Peyer's patch (tissue), 4 donors: ENCODE measurements at regions not wholly inside any gene's neighbourhood (a gene's known extent, or its start where the extent isn't known, plus 50 kb on each side); places are given as distances from the start of the nearest gene placed in this dataset.
A peak's percentile ranks its signal among the peaks of the same experiment; 100 is the strongest.

Experiments used
- DNase-seq, 3 donors: peaks; one replicate each; pipeline ENCODE4 v3.0.0-alpha.2; 2017 to 2019
- H3K27ac ChIP-seq, 4 donors: fragments of 200-600 bp; sonication (generic); one replicate each; pipeline ENCODE4 v1.5.1; 2016 to 2019
- H3K27me3 ChIP-seq, 2 donors: fragments of 200-600 bp; sonication (generic); one replicate each; pipeline ENCODE4 v1.5.1; 2019
- H3K36me3 ChIP-seq, 3 donors: fragments of 200-600 bp; sonication (generic); one replicate each; pipeline ENCODE4 v1.5.1; 2016 to 2019
- H3K4me1 ChIP-seq, 4 donors: fragments of 200-600 bp; sonication (generic); one replicate each; pipeline ENCODE4 v1.5.1; 2016 to 2019
- H3K4me3 ChIP-seq, 4 donors: fragments of 200-600 bp; sonication (generic); 1 replicate in 3 of 4; 2 replicates in 1 of 4; pipeline ENCODE4 v1.5.1; 2016 to 2019; ENCODE audit warnings: mild to moderate bottlenecking in 1 of 4
- H3K9me3 ChIP-seq, 4 donors: fragments of 200-600 bp; sonication (generic); one replicate each; pipeline ENCODE4 v1.5.1; 2016 to 2019; ENCODE audit warnings: mild to moderate bottlenecking in 1 of 4
- CTCF ChIP-seq, 6 experiments: fragments of 450-650 bp in 4 of 6; fragments of 200-600 bp in 2 of 6; sonication (generic) in 1 of 6; IDR thresholded peaks; one replicate each; pipeline ENCODE4 v1.5.1; 2017 to 2019; ENCODE audit warnings: antibody characterized with exemption in 6 of 6, mild to moderate bottlenecking in 3 of 6, moderate library complexity in 1 of 6
- POLR2A ChIP-seq, 2 donors: fragments of 450-650 bp; IDR thresholded peaks; one replicate each; pipeline ENCODE4 v1.5.1; 2017; ENCODE audit warnings: antibody characterized with exemption in 2 of 2, mild to moderate bottlenecking in 2 of 2, moderate library complexity in 2 of 2

DNA sequence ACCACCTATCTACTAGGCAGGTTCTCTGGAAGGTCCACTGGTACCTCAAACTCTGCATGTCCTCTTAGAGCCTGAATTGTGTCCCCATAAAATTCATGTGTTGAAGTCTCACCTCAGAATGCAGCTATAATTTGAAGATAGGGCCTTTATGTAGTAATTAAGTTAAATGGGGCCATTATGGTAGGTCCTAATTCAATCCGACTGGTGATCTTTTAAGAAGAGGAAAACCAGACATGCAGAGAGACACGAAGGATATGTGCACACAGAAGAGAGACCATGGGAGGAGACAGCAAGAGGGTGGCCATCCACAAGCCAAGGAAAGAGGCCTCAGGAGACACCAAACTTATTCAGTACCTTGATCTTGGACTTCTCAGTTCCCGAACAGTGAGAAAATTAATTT lies 345.4 kb downstream of the ENC1 start:
- peaks cover 0 to 4% (median 0%) of the 10 kb centered on the region in 4 donors for H3K4me1 ChIP-seq
- no peaks in the 10 kb centered on the region for H3K36me3 ChIP-seq
- no peak overlapping the region for H3K4me3 ChIP-seq
- H3K9me3 ChIP-seq, result no peaks in the 10 kb centered on the region
- no peaks in the 10 kb centered on the region for H3K27me3 ChIP-seq
- TF ChIP-seq CTCF (IDR thresholded peaks at IDR 0.05) (no peak), POLR2A (IDR thresholded peaks at IDR 0.05) (no peak)
- no peak overlapping the region for H3K27ac ChIP-seq
- DNase-seq, result no peak

DNA sequence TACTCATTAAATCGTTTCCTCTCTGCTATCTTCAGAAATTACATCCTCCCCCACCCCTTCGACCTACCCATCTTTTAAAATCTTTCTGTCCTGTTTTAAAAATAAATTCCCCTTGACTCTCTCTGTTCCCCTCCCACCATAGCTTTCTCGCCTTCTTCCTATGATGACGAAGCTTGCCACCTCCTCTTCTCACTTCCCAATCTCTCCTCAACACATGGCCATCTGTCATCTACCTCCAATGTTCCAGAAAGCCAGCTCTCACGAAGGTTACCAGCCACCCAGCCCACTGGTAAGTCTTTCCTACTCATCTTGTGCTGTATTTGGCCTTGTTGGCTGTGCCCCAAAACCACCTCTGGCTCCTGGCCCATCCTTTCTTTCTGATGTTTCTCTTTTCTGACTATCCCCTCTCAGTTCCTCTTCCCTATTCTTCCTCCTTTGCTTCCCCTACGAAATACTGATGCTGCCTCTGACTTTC lies 346.3 kb downstream of the ENC1 start:
- peaks cover 0 to 4% (median 0%) of the 10 kb centered on the region in 4 donors for H3K4me1 ChIP-seq
- H3K9me3 ChIP-seq, result no peaks in the 10 kb centered on the region
- TF ChIP-seq CTCF (IDR thresholded peaks at IDR 0.05) (no peak), POLR2A (IDR thresholded peaks at IDR 0.05) (no peak)
- H3K4me3 ChIP-seq, result no peak overlapping the region
- no peaks in the 10 kb centered on the region for H3K27me3 ChIP-seq
- DNase-seq, result no peak
- no peaks in the 10 kb centered on the region for H3K36me3 ChIP-seq
- H3K27ac ChIP-seq, result no peak overlapping the region

DNA sequence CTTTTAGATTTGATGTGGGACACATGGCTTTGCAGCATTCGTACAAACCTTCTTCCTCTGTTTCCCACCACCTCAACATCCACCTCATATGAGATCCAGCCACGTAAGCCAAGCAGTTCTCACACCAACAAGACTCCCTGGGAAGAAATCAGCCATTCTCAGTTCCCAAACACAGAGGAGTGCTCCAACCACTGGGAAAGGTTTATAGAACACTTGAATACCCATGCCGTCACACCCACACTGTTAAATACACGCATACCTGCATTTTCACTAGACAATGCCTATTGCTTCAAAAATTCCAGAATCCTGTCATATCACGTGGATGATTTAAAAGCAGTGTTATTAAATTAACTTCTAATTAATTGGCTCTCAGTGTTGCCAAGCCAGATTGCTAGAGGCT lies 347.3 kb downstream of the ENC1 start:
- H3K36me3 ChIP-seq, result no peaks in the 10 kb centered on the region
- H3K9me3 ChIP-seq, result no peaks in the 10 kb centered on the region
- peaks cover 0 to 4% (median 0%) of the 10 kb centered on the region in 4 donors for H3K4me1 ChIP-seq
- TF ChIP-seq CTCF (IDR thresholded peaks at IDR 0.05) (no peak), POLR2A (IDR thresholded peaks at IDR 0.05) (no peak)
- H3K27ac ChIP-seq, result no peak overlapping the region
- H3K4me3 ChIP-seq, result no peak overlapping the region
- H3K27me3 ChIP-seq, result no peaks in the 10 kb centered on the region
- DNase-seq, result no peak

DNA sequence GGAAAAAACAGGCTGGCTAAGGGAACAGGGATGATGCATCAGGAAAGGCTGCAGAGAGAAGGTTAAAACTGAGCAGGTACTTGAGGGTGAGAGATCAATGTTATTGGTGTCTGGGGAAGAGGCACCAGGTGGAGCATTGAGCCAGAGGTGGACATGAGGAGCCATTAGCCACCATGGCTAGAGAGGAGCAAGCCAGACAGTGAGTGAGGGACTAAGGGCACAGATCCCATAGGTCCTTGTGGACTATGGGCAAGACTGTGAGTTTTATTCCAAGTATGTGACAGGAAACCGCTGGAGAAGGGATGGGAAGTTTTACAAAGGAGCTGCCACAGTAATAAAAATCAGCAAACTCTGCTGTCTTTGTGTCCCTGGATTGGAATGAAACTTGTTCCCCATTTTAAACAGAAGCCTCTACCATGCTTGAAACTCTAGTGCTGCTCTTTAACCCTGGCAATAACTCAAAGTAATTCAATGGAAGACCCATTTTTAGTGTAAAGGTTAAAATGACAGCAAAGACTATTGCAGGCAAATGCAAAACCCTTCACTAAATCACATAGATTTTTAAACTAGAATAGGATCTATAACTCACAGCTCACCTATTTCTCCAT lies 349.8 kb downstream of the ENC1 start:
- TF ChIP-seq POLR2A (IDR thresholded peaks at IDR 0.05) (no peak), CTCF (IDR thresholded peaks at IDR 0.05) (peak in 2 of 6 experiments; percentile 25 to 33)
- Histone ChIP-seq H3K9me3 (no peaks in the 10 kb centered on the region), H3K27me3 (no peaks in the 10 kb centered on the region), H3K36me3 (no peaks in the 10 kb centered on the region), H3K27ac (no peak overlapping the region), H3K4me1 (no peaks in the 10 kb centered on the region), H3K4me3 (no peak overlapping the region)
- DNase-seq, result no peak

DNA sequence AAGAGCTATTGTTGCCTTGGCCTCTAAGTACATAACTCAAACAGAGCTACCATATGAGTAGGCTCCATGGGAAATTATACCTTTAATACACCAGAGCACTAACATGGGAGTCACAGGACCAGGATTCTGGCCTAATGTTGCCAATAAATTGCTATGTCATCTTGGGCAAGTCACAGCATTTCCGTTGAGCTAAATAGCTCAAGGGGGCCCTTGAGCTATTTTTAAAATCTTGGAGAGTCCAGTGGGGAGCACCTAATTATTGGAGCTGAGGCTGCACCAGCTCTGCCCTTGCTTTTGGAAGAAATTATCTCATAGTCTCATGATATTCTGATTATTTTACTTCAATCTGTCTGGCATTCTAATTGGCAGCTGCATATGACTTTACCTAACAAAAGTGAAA lies 350.8 kb downstream of the ENC1 start:
- no peaks in the 10 kb centered on the region for H3K36me3 ChIP-seq
- TF ChIP-seq POLR2A (IDR thresholded peaks at IDR 0.05) (no peak), CTCF (IDR thresholded peaks at IDR 0.05) (no peak)
- H3K27me3 ChIP-seq, result no peaks in the 10 kb centered on the region
- no peaks in the 10 kb centered on the region for H3K4me1 ChIP-seq
- peak overlapping the region; percentile 0 to 70 (median 58) for H3K27ac ChIP-seq
- no peaks in the 10 kb centered on the region for H3K9me3 ChIP-seq
- DNase-seq, result no peak
- no peak overlapping the region for H3K4me3 ChIP-seq

DNA sequence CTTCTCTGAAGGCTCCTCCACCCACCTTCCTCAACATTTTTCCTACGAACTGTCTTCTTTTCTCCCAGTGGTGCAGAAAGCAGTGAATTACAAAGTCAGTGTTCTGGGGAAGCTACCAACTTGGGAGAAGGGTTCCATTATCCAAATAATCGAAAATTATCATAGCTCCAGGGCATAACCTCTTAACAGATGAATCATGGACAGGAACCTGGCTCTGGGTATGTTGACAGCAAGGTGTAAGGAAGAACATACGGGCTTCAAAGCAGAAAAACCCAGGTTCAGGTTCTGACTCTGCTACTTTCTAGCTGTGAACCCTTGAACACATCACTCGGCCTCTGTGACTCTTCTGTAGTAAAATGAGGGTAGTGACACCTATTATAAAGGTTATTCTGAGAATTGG lies 351.3 kb downstream of the ENC1 start:
- TF ChIP-seq POLR2A (IDR thresholded peaks at IDR 0.05) (no peak), CTCF (IDR thresholded peaks at IDR 0.05) (no peak)
- DNase-seq, result no peak
- Histone ChIP-seq H3K4me3 (no peak overlapping the region), H3K4me1 (no peaks in the 10 kb centered on the region), H3K36me3 (no peaks in the 10 kb centered on the region), H3K27me3 (no peaks in the 10 kb centered on the region), H3K9me3 (no peaks in the 10 kb centered on the region), H3K27ac (peak overlapping the region; percentile 0 to 70 (median 58))
